ENCODE measurements at regions not wholly inside any gene's neighbourhood (a gene's known extent, or its start where the extent isn't known, plus 50 kb on each side); places are given as distances from the start of the nearest gene placed in this dataset.

DNA sequence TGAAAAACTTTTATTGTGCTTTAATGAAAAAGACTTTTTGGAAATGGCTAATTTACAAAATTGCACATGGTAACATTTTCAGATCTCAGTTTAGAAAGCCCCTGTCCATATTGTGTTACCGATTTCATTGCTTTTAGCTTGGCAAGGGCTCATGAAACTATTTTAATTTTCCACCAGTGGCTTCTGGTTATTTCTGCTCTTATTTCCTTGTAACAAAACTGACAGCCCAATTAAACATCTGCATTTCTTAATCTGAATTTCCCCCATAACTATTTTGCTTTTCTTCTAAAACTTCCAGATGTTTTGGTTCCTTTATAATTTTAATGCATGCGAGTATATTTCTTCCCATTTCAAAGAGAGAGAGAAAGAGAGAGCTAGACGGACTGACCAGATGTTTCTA is 264.8 kb downstream of the PTPRC start:
- DNase-seq, result no peak
- Mint-ChIP-seq H3K4me3 (no peak overlapping the region), H3K9me3 (no peaks in the 10 kb centered on the region), H3K27me3 (no peaks in the 10 kb centered on the region), H3K27ac (no peak overlapping the region), H3K36me3 (ENCODE audit: low read depth) (peaks cover 12% of the 10 kb centered on the region), H3K4me1 (peaks cover 25% of the 10 kb centered on the region)
- ATAC-seq, result no peak

DNA sequence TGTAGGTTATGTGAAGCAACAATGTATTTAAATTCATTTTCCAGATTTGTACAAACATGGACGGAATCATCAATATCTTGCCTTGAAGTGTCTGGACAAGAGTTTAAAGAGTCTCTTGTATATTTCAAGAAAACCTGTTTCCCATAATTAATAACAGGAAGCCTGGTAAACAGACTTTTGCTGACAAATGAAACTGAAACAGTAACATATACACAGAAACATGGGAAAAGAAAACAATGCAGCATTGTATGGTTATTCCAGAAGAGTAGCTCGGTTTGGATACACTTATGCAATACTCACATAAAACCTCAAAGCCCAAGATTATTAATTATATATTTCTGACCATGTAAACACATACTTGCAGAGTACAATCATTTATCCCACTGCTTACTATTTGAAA is 265.5 kb downstream of the PTPRC start:
- DNase-seq (no peak), ATAC-seq (no peak)
- H3K9me3 Mint-ChIP-seq, result no peaks in the 10 kb centered on the region
- peaks cover 25% of the 10 kb centered on the region for H3K4me1 Mint-ChIP-seq
- no peaks in the 10 kb centered on the region for H3K27me3 Mint-ChIP-seq
- H3K36me3 Mint-ChIP-seq (ENCODE audit: low read depth), result peaks cover 8% of the 10 kb centered on the region
- H3K27ac Mint-ChIP-seq, result no peak overlapping the region
- H3K4me3 Mint-ChIP-seq, result no peak overlapping the region

DNA sequence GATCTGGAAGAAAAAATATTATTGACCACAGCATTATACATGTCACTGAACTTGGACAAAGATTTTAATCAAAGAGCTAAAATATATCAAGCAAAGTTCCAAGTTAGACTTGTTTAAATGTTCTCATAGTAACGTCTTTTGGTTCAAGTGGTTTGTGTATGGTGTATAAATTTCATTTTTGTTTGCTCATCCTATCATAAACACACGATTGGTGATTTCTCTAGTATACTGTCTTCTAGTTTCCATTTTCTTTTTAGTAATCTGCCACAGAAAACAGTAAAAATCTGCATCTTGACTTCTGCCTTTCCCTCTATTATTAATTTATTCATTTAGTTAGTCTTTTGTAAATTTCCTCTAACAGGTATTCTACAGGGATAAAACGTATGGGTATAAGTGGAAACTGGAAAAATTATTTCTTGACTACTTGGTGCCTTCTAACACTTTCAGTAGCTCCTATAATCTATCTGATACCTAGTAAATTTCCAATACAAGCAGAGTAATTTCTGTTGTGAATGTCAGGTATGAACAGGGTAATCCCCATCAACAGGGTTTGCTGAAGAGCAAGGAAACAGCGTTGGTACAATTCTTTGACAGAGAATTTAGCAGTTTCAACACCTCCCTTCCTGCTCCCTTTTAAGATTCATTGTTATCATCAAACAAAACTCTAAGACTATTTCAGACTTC is 268.0 kb downstream of the PTPRC start:
- Mint-ChIP-seq H3K4me1 (peaks cover 40% of the 10 kb centered on the region), H3K27ac (peak overlapping the region; percentile 63), H3K27me3 (no peaks in the 10 kb centered on the region), H3K9me3 (peaks cover 4% of the 10 kb centered on the region), H3K36me3 (ENCODE audit: low read depth) (no peaks in the 10 kb centered on the region), H3K4me3 (peak overlapping the region; percentile 29)
- DNase-seq, result no peak
- peak; percentile 80 for ATAC-seq

DNA sequence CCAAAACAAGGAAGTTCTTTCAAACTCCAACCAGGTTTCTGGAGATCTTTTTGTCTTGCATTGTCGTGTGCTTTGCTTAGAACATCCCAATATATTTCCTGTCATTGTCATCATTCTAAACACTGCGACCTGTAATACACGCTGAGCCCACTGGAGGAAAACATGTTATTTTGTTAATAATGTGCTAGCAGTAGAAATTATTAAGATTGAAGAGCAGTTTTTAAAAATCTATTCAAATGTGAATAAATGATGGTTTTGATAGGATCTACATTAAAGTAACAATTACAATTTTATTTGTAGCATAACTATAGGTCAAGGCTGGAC is 268.5 kb downstream of the PTPRC start:
- ATAC-seq (peak; percentile 31), DNase-seq (no peak)
- peaks cover 4% of the 10 kb centered on the region for H3K36me3 Mint-ChIP-seq (ENCODE audit: low read depth)
- H3K4me3 Mint-ChIP-seq, result peak overlapping the region; percentile 29
- peaks cover 44% of the 10 kb centered on the region for H3K4me1 Mint-ChIP-seq
- peaks cover 6% of the 10 kb centered on the region for H3K9me3 Mint-ChIP-seq
- H3K27ac Mint-ChIP-seq, result peak overlapping the region; percentile 63
- H3K27me3 Mint-ChIP-seq, result no peaks in the 10 kb centered on the region

DNA sequence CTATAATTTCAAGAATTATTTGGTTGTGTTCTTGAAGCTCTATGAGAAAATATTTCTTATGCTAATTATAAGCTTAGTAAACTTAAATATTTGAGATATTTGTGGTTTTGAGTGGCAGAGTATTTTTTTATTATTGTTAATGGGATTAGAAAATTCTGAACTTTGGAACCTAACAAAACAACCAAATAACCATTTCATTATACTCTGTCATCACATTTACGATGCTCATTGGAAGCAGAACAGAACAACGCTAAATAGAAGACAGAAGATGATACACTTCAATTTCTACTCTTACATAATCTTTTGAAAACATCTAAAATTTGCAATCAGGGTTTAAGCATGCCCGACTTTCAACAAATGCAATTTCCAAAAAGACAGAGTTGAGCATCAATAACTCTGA is 270.2 kb downstream of the PTPRC start:
- H3K36me3 Mint-ChIP-seq (ENCODE audit: low read depth), result peaks cover 12% of the 10 kb centered on the region
- no peaks in the 10 kb centered on the region for H3K27me3 Mint-ChIP-seq
- H3K27ac Mint-ChIP-seq, result no peak overlapping the region
- no peak for DNase-seq
- H3K4me1 Mint-ChIP-seq, result peaks cover 40% of the 10 kb centered on the region
- no peak overlapping the region for H3K4me3 Mint-ChIP-seq
- peaks cover 6% of the 10 kb centered on the region for H3K9me3 Mint-ChIP-seq
- no peak for ATAC-seq

DNA sequence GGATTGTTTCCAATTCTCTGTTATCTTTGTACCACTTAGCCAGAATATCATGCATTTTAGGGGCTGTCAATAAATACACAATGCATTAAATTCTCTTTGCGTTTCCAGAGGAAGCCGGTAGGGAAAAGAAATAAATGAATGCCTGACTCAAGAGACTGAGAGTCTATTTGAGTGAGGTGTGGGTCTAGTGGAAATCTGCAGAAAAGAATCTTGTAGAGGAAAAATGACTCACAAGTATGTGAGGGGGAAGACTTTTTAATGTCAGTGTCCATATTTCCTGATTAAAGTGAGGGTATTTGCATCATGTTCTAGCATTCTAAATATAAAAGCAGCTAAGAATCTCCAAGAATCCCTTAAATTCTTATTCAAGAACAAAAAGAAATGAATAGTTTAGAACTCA is 271.1 kb downstream of the PTPRC start:
- Mint-ChIP-seq H3K4me1 (peaks cover 38% of the 10 kb centered on the region), H3K9me3 (peaks cover 6% of the 10 kb centered on the region), H3K27ac (peak overlapping the region; percentile 43), H3K27me3 (no peaks in the 10 kb centered on the region), H3K36me3 (ENCODE audit: low read depth) (peaks cover 12% of the 10 kb centered on the region), H3K4me3 (no peak overlapping the region)
- peak; percentile 35 for ATAC-seq
- no peak for DNase-seq

DNA sequence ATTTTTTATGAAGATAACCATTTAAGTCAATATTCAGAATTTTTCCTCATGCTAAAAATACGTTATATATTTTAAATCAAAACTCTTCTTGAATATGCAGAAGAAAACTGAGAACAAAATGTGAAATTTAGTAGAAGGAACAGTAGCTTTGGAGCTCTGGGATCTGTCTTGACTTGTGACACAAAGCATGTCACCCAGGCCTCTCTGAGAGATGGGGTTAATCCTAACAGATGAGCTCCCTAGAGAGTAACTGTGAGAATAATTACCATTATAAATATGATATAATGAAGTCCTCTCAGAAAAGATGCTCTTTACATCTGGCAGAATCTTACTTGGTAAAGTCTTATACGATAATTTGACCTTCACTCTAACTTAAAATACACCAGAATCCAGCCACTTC is 272.0 kb downstream of the PTPRC start:
- H3K9me3 Mint-ChIP-seq, result peaks cover 6% of the 10 kb centered on the region
- H3K36me3 Mint-ChIP-seq (ENCODE audit: low read depth), result peaks cover 12% of the 10 kb centered on the region
- H3K4me3 Mint-ChIP-seq, result no peak overlapping the region
- H3K27me3 Mint-ChIP-seq, result no peaks in the 10 kb centered on the region
- DNase-seq (no peak), ATAC-seq (no peak)
- H3K27ac Mint-ChIP-seq, result no peak overlapping the region
- peaks cover 40% of the 10 kb centered on the region for H3K4me1 Mint-ChIP-seq

DNA sequence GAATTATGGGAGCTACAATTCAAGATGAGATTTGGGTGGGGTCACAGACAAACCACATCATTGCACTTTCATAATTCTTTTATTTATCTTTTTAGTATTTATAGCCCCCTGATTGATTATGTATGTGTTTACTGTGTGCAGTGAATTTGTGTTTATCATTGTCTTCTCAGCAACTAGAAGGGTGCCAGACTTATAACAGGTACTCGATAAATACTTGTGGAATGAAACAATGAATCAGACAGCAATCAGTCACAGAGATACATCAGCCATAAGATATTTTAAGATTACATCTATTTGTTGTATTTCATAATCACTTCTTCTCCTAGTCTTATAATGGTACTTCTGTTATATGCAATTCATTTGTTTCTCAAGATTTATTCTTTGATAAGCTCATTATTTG is 273.2 kb downstream of the PTPRC start:
- Mint-ChIP-seq H3K9me3 (peaks cover 6% of the 10 kb centered on the region), H3K36me3 (ENCODE audit: low read depth) (peaks cover 12% of the 10 kb centered on the region), H3K4me1 (peaks cover 43% of the 10 kb centered on the region), H3K27ac (no peak overlapping the region), H3K4me3 (no peak overlapping the region), H3K27me3 (no peaks in the 10 kb centered on the region)
- DNase-seq (no peak), ATAC-seq (no peak)

DNA sequence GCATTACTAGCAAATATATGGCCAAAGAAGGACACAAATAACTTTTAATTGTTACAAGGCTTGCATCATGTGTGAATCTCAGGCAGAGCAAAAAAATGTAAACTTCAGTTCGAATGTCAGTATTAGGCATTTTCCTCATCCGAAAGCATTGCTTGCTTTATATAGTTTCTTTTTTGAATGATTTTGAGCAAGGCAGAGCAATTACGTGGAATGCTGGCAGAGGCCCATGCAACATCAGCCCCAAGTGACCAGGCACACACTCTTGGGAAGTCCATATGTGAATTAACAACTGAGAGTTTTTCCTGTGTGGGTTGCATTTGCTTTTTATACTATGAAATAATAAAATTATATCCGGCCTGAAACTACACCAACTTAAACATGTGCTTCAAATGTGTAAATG is 274.8 kb downstream of the PTPRC start:
- no peak overlapping the region for H3K27ac Mint-ChIP-seq
- peaks cover 18% of the 10 kb centered on the region for H3K36me3 Mint-ChIP-seq (ENCODE audit: low read depth)
- H3K27me3 Mint-ChIP-seq, result no peaks in the 10 kb centered on the region
- no peak for ATAC-seq
- no peak overlapping the region for H3K4me3 Mint-ChIP-seq
- peaks cover 6% of the 10 kb centered on the region for H3K9me3 Mint-ChIP-seq
- DNase-seq, result no peak
- peaks cover 51% of the 10 kb centered on the region for H3K4me1 Mint-ChIP-seq

DNA sequence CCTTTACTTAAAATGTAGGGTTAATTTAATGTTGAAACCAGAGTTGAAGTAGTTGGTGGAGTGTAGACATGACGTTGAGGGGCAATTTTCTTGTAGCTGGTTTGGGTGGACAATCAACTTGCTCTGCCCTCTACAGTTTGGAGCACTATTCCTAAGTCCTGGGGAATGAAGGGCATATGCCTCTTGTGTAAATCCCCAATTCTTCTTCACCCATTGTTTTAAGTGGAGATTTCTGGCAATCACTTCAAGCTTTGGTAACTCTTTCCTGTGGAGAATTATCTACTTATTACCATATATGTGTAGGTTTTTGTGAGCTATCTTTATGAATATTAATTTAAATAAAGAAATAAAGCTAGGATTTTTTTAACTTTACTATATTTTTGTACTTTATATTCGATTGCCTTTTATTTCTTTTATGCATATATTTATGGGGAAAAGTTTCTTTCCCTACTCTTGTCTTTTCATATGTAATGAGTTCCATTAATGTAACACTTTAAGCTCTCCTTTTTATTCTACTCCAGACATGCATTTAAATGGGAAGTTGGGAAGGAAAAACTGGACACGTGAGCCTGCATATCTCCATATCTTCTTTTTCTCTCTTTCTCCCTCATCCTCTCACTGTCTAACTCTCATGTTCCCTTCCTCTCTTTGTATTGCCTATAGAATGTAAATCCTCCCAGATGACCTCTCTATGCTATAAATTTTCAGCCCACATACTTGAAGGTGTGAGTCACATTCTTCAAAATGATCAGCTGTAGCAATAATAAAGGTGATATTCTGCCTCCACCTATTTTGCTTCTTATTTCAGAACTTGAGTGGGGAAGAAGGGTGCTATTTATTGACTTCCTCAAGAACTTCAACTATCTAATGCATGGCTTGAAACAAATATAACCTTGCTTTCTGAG is 276.7 kb downstream of the PTPRC start:
- Mint-ChIP-seq H3K4me1 (peaks cover 62% of the 10 kb centered on the region), H3K36me3 (ENCODE audit: low read depth) (peaks cover 21% of the 10 kb centered on the region), H3K27me3 (no peaks in the 10 kb centered on the region), H3K27ac (no peak overlapping the region), H3K4me3 (no peak overlapping the region), H3K9me3 (peaks cover 6% of the 10 kb centered on the region)
- DNase-seq (no peak), ATAC-seq (no peak)

DNA sequence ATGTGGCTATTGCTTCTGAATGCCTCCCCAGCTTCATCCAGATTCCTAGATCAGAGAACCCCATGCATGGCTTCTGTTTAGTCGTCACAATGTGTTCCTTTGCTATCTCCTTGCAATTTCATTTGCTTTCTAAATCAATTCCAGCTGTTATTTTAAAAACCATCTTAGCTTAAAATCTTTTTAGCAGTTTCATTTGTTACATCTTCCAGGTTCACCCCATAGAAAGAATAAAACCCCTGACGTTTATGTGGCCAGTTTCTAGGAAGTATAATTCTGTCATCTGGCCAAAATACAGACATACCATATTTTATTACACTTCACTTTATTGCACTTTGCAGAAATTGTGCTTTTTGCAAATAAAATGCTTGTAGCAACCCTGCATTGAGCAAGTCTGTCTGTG is 278.4 kb downstream of the PTPRC start:
- H3K9me3 Mint-ChIP-seq, result no peaks in the 10 kb centered on the region
- ATAC-seq, result no peak
- H3K4me1 Mint-ChIP-seq, result peaks cover 63% of the 10 kb centered on the region
- peaks cover 18% of the 10 kb centered on the region for H3K36me3 Mint-ChIP-seq (ENCODE audit: low read depth)
- no peak overlapping the region for H3K4me3 Mint-ChIP-seq
- H3K27me3 Mint-ChIP-seq, result no peaks in the 10 kb centered on the region
- H3K27ac Mint-ChIP-seq, result no peak overlapping the region
- no peak for DNase-seq

DNA sequence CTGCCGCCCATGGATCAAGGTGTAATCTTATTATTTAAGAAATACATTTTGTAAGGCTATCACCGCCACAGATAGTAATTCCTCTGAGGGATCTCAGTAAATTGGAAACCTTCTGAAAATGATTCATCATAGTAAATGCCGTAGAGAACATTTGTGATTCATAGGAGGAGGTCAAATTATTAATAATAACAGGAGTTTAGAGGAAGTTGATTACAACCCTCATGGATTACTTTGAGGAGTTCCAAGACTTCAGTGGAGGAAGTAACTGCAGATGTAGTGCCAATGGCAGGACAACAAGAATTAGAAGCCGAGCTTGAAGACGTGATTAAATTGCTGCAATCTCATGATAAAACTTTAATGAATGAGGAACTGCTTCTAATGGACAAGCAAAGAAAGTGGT is 280.1 kb downstream of the PTPRC start:
- H3K27me3 Mint-ChIP-seq, result no peaks in the 10 kb centered on the region
- no peak for DNase-seq
- H3K4me1 Mint-ChIP-seq, result peaks cover 69% of the 10 kb centered on the region
- H3K4me3 Mint-ChIP-seq, result no peak overlapping the region
- H3K36me3 Mint-ChIP-seq (ENCODE audit: low read depth), result peaks cover 10% of the 10 kb centered on the region
- H3K9me3 Mint-ChIP-seq, result no peaks in the 10 kb centered on the region
- ATAC-seq, result no peak
- H3K27ac Mint-ChIP-seq, result peak overlapping the region; percentile 21

DNA sequence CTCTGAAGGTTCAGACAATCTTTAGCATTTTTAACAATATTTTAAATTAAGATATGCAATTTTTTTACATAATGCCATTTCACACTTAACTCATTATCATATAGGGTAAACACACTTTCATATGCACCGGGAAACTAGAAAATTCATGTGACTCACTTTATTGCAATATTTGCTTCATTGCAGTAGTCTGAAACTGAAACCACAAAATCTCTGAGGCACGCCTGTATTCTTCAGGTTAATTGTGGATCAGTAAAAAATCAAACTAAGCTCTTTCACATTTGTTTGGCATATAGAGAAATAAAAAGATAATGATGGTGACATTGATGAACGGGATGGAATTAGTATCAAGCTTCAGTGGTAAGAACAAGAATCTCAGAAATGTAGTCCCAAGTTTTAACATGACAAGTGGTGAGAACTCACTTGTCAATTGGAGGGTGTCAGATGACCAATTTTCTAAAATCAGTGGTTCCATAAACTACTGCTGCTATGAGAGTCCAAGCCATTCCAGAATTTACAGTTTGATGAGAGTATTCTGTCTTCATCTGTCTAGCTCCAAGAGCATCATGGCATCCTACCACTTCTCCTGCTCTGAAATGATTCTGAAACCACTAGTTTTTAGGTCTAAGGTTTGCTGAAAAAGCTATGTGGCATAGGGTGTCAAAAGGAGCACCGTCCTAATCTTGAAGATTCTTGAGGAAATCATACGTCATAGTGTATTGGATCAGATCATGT is 281.0 kb downstream of the PTPRC start:
- Mint-ChIP-seq H3K36me3 (ENCODE audit: low read depth) (peaks cover 9% of the 10 kb centered on the region), H3K4me1 (peaks cover 76% of the 10 kb centered on the region), H3K9me3 (no peaks in the 10 kb centered on the region), H3K27me3 (no peaks in the 10 kb centered on the region), H3K27ac (peak overlapping the region; percentile 90), H3K4me3 (peak overlapping the region; percentile 75)
- DNase-seq (no peak), ATAC-seq (peak; percentile 75)

DNA sequence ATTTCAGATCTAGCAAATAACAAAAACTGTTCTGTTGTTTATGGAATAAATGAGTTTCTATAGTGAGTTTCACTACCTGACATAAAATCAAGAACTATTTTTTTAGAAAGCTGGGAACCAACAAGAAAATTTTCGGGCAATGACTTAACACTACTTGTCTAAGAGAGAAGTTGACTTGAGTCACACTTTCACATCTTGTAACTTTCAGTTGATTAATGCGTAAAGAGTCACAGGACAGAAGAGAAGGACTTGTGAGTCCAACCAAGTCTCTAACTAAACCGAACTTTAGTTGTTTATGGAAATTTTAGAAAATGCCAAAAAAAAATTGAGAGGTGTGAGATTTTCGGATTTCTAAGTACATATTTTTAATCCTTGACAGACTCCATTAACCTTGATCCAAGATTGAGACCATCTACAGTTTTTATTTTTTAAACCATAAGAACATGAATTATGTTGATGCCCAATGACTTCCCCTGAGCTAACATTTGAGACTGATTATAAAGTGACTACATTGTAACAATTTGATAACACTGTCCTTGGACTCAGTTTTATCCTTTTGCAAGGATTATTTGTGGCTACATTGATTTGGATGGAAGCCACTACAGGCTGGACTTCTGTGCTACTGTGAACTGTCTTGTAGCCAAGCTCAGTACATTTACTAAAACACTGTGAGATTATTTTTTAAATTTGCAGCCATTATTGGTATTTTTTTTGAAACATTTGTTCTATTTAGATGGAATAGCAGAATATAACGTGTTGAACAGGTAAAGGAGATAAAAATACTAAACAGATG is 284.0 kb downstream of the PTPRC start:
- ATAC-seq (peak; percentile 66), DNase-seq (no peak)
- peak overlapping the region; percentile 83 for H3K27ac Mint-ChIP-seq
- no peaks in the 10 kb centered on the region for H3K9me3 Mint-ChIP-seq
- H3K36me3 Mint-ChIP-seq (ENCODE audit: low read depth), result peaks cover 9% of the 10 kb centered on the region
- peaks cover 81% of the 10 kb centered on the region for H3K4me1 Mint-ChIP-seq
- H3K27me3 Mint-ChIP-seq, result no peaks in the 10 kb centered on the region
- H3K4me3 Mint-ChIP-seq, result peak overlapping the region; percentile 30
